ENCODE measurements at regions not wholly inside any gene's neighbourhood (a gene's known extent, or its start where the extent isn't known, plus 50 kb on each side); places are given as distances from the start of the nearest gene placed in this dataset.

GRCh38 chr2:126771501-126772195 is 115.7 kb downstream of the GYPC start:
- H2AFZ ChIP-seq (ENCODE audit: low read depth, low read length, poor library complexity, severe bottlenecking), result no peak overlapping the region
- no peak overlapping the region for H3K9ac ChIP-seq (ENCODE audit: low read length)
- no peak overlapping the region for H3K27ac ChIP-seq (ENCODE audit: low read depth, low read length)
- no peak for TF ChIP-seq REST (IDR thresholded peaks at IDR 0.05; ENCODE audit: low read depth)
- TF ChIP-seq EZH2 (IDR thresholded peaks at IDR 0.05), result no peak
- TF ChIP-seq ZFX (IDR thresholded peaks at IDR 0.05), result no peak
- no peaks in the 10 kb centered on the region for H3K9me2 ChIP-seq (ENCODE audit: insufficient read depth)
- H3K79me2 ChIP-seq (ENCODE audit: insufficient read depth, low read length), result no peaks in the 10 kb centered on the region
- ChIA-PET POLR2A (no interaction called here), CTCF (no interaction called here), RAD21 (ENCODE audit: low non-redundant PET in 1 of 2, low total read pairs in 2 of 2, uncharacterized antibody in 2 of 2, unreplicated experiment in 2 of 2) (interaction anchor here in 1 of 2 experiments (0.6 kb wide), 1 partner anchor 439 kb away, joined by 4 read pairs; no protein-coding TSS in a partner anchor)
- no peak for ATAC-seq
- DNase-seq (ENCODE audit: low read depth, low spot score), result no peak
- no peak overlapping the region for H3K4me2 ChIP-seq (ENCODE audit: low read length)
- intact Hi-C loops (cut with micrococcal nuclease), result loop anchor here (10.0 kb wide), 1 partner anchor 203 kb away; no protein-coding TSS in a partner anchor
- H3K9me3 ChIP-seq (ENCODE audit: control insufficient read depth in 1 of 2, insufficient read depth in 1 of 2, low read depth in 1 of 2, low read length in 2 of 2), result no peaks in the 10 kb centered on the region
- no peaks in the 10 kb centered on the region for H3K4me1 ChIP-seq (ENCODE audit: control insufficient read depth in 1 of 2, insufficient read depth in 2 of 2, low read length in 2 of 2)
- H4K20me1 ChIP-seq (ENCODE audit: insufficient read depth), result no peaks in the 10 kb centered on the region
- BruUV-seq (replicated peaks), result no TSS peak
- no peak overlapping the region for H3K4me3 ChIP-seq (replicated peaks in 1 of 2; ENCODE audit: low read depth in 1 of 2, low read length in 2 of 2)
- H3K27me3 ChIP-seq (ENCODE audit: insufficient read depth, low read length), result 0 out of 2 replicates have a peak, but pooled peaks cover 7% of the 10 kb centered on the region
- H3K36me3 ChIP-seq (ENCODE audit: control insufficient read depth in 1 of 2, insufficient read depth in 2 of 2, low read length in 2 of 2), result no peaks in the 10 kb centered on the region

- 0 out of 2 replicates have a peak, but pooled peaks cover 4% of the 10 kb centered on the region for H3K27me3 ChIP-seq (ENCODE audit: insufficient read depth, low read length)
- no peak overlapping the region for H3K4me2 ChIP-seq (ENCODE audit: low read length)
- ChIA-PET RAD21 (ENCODE audit: low non-redundant PET in 1 of 2, low total read pairs in 2 of 2, uncharacterized antibody in 2 of 2, unreplicated experiment in 2 of 2) (no interaction called here), POLR2A (no interaction called here), CTCF (no interaction called here)
- no peaks in the 10 kb centered on the region for H3K9me2 ChIP-seq (ENCODE audit: insufficient read depth)
- no peak overlapping the region for H3K4me3 ChIP-seq (replicated peaks in 1 of 2; ENCODE audit: low read depth in 1 of 2, low read length in 2 of 2)
- H3K9ac ChIP-seq (ENCODE audit: low read length), result no peak overlapping the region
- H3K27ac ChIP-seq (ENCODE audit: low read depth, low read length), result no peak overlapping the region
- no peaks in the 10 kb centered on the region for H3K79me2 ChIP-seq (ENCODE audit: insufficient read depth, low read length)
- no peaks in the 10 kb centered on the region for H3K4me1 ChIP-seq (ENCODE audit: control insufficient read depth in 1 of 2, insufficient read depth in 2 of 2, low read length in 2 of 2)
- no TSS peak for BruUV-seq (replicated peaks)
- H3K36me3 ChIP-seq (ENCODE audit: control insufficient read depth in 1 of 2, insufficient read depth in 2 of 2, low read length in 2 of 2), result no peaks in the 10 kb centered on the region
- intact Hi-C loops (cut with micrococcal nuclease), result loop anchor here (10.0 kb wide), 1 partner anchor 201 kb away; no protein-coding TSS in a partner anchor
- ATAC-seq (no peak), DNase-seq (ENCODE audit: low read depth, low spot score) (no peak)
- H4K20me1 ChIP-seq (ENCODE audit: insufficient read depth), result no peaks in the 10 kb centered on the region
- no peaks in the 10 kb centered on the region for H3K9me3 ChIP-seq (ENCODE audit: control insufficient read depth in 1 of 2, insufficient read depth in 1 of 2, low read depth in 1 of 2, low read length in 2 of 2)
- no peak overlapping the region for H2AFZ ChIP-seq (ENCODE audit: low read depth, low read length, poor library complexity, severe bottlenecking)
- TF ChIP-seq ELF1 (IDR thresholded peaks at IDR 0.05; ENCODE audit: borderline replicate concordance, low read depth) (no peak), ZFX (IDR thresholded peaks at IDR 0.05) (no peak), SIN3A (IDR thresholded peaks at IDR 0.05; ENCODE audit: low read depth) (no peak), CEBPB (IDR thresholded peaks at IDR 0.05; ENCODE audit: low read depth) (no peak), CBX3 (IDR thresholded peaks at IDR 0.05; ENCODE audit: low read depth) (no peak), JUND (IDR thresholded peaks at IDR 0.05) (no peak), EGR1 (IDR thresholded peaks at IDR 0.05; ENCODE audit: low read depth) (no peak), ZNF274 (IDR thresholded peaks at IDR 0.05; ENCODE audit: low read depth, low read length) (no peak), POLR2A (IDR thresholded peaks at IDR 0.05; ENCODE audit: borderline replicate concordance, extremely low read depth, insufficient read depth, insufficient read length) (no peak), TCF7L2 (IDR thresholded peaks at IDR 0.05; ENCODE audit: borderline replicate concordance, extremely low read depth, insufficient read depth, insufficient read length) (no peak), ATF3 (IDR thresholded peaks at IDR 0.05) (no peak), MAX (IDR thresholded peaks at IDR 0.05) (no peak), SRF (IDR thresholded peaks at IDR 0.05; ENCODE audit: low read depth) (no peak)
These were observed 118.3 kb downstream of the GYPC start for GRCh38 chr2:126774290-126774689.
